GM12865 (cell line): ENCODE measurements at regions not wholly inside any gene's neighbourhood (a gene's known extent, or its start where the extent isn't known, plus 50 kb on each side); places are given as distances from the start of the nearest gene placed in this dataset.
A peak's percentile ranks its signal among the peaks of the same experiment; 100 is the strongest.

ENCODE experiments used
- DNase-seq: peaks from one replicate; pipeline ENCODE4 v3.0.0; 2010; ENCODE audit warnings: low read depth
- H3K4me3 ChIP-seq: 2 replicates; pipeline ENCODE4 v1.5.1; 2011; ENCODE audit warnings: mild to moderate bottlenecking, low read depth, low read length, control low read depth
- CTCF ChIP-seq: IDR thresholded peaks from 2 replicates; pipeline ENCODE4 v1.5.1; 2011; ENCODE audit warnings: low read length, control low read depth, low read depth, inconsistent platforms; ENCODE audit not compliant: insufficient read depth; ENCODE audit errors: missing control alignments

GRCh38 chr2:94939349-94939748 is 68.1 kb downstream of the TEKT4 start:
- no peak for DNase-seq
- H3K4me3 ChIP-seq = no peak overlapping the region

GRCh38 chr2:94947097-94948016 is 76.1 kb downstream of the TEKT4 start:
- no peak for DNase-seq
- H3K4me3 ChIP-seq = no peak overlapping the region

More at GRCh38 chr2:94939349-94939748, 68.1 kb downstream of the TEKT4 start:
- no peak for TF ChIP-seq CTCF

GRCh38 chr2:94955702-94956101 is 69.8 kb upstream of the MAL start:
- TF ChIP-seq CTCF = no peak
- no peak for DNase-seq
- H3K4me3 ChIP-seq = no peak overlapping the region

More at GRCh38 chr2:94947097-94948016, 76.1 kb downstream of the TEKT4 start:
- TF ChIP-seq CTCF = no peak

GRCh38 chr2:94956797-94957391 is 68.6 kb upstream of the MAL start:
- peak; percentile 81 for TF ChIP-seq CTCF
- DNase-seq = peak; percentile 26
- H3K4me3 ChIP-seq = no peak overlapping the region

- DNase-seq = no peak
- TF ChIP-seq CTCF = no peak
Observed at GRCh38 chr2:94958245-94958644, 67.3 kb upstream of the MAL start.

GRCh38 chr2:94960266-94960665 is 65.2 kb upstream of the MAL start:
- DNase-seq = no peak
- no peak for TF ChIP-seq CTCF
- H3K4me3 ChIP-seq = no peak overlapping the region

More at GRCh38 chr2:94958245-94958644, 67.3 kb upstream of the MAL start:
- no peak overlapping the region for H3K4me3 ChIP-seq
